ENCODE measurements at regions not wholly inside any gene's neighbourhood (a gene's known extent, or its start where the extent isn't known, plus 50 kb on each side); places are given as distances from the start of the nearest gene placed in this dataset.
"Not testable (repeated sequence)": the region's sequence is repeated elsewhere in the genome, so short reads cannot be mapped to it uniquely, and the experiment has no call there.

DNA sequence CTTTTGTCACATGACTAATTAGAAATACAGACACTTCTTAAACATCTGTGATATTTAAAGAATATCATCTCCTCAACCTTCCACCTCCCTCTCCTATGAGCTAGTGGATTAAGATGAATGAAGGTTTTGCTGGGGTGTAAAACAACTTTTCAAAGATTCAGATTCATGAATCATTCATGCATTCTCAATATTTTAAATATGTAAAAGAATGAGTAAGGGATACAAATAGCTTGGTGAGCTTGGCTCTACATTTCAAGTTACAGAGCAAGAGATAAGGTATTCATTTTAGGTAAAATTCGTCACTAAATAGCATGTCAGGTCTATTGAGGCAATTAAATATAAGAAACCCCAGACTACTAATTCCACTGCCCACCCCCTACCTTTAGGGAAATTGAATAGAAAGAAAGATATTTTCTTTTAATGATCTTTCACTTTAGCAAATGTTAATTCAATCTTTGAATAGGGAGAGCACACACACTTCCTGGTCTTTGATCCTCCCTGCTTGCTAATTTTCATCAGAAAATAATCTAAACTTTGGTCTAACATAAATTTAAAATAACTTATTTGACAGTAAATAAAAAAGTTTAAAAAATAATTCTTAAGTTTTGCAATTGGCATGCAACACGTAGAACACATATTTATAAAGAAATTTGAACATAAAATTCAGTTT is 486.9 kb upstream of the ITGA1 start:
- H3K4me1 ChIP-seq (ENCODE audit: control insufficient read depth, insufficient read depth, low read depth, low read length), result no peaks in the 10 kb centered on the region
- H3K4ac ChIP-seq (ENCODE audit: low read depth in 1 of 2, low read length in 2 of 2), result no peak overlapping the region
- no peak overlapping the region for H3K27ac ChIP-seq (ENCODE audit: low read length, poor library complexity, severe bottlenecking)
- WGBS, result no CpG with 5 or more reads among the region's 2 CpGs
- no peaks in the 10 kb centered on the region for H3K27me3 ChIP-seq (ENCODE audit: control insufficient read depth in 1 of 2, insufficient read depth in 1 of 2, low read length in 2 of 2)
- H2BK12ac ChIP-seq (ENCODE audit: low read length in 2 of 2), result no peak overlapping the region
- H2BK15ac ChIP-seq (ENCODE audit: low read depth, poor library complexity, severe bottlenecking), result no peak overlapping the region
- DNase-seq, result no peak
- H2BK5ac ChIP-seq (ENCODE audit: low read depth, low read length, poor library complexity, severe bottlenecking), result no peak overlapping the region
- no peak overlapping the region for H3K23ac ChIP-seq (ENCODE audit: low read length in 2 of 2)
- peaks cover 10% of the 10 kb centered on the region for H3K9me3 ChIP-seq (ENCODE audit: control insufficient read depth, low read length)
- no peaks in the 10 kb centered on the region for H3K36me3 ChIP-seq (ENCODE audit: control insufficient read depth in 1 of 2, insufficient read depth in 2 of 2, low read depth in 1 of 2, low read length in 2 of 2)
- H3K4me3 ChIP-seq (ENCODE audit: insufficient read depth in 1 of 2, low read depth in 1 of 2, low read length in 2 of 2), result no peak overlapping the region
- H2BK120ac ChIP-seq (ENCODE audit: low read depth, low read length), result no peak overlapping the region
- no peak overlapping the region for H3K14ac ChIP-seq (ENCODE audit: low read length in 2 of 2)
- H4K91ac ChIP-seq (ENCODE audit: low read length), result no peak overlapping the region
- no peak overlapping the region for H2AFZ ChIP-seq (ENCODE audit: low read depth, low read length)
- H3K9ac ChIP-seq (ENCODE audit: low read length), result no peak overlapping the region
- no peaks in the 10 kb centered on the region for H3K79me1 ChIP-seq (replicated peaks; ENCODE audit: low read length, poor library complexity, severe bottlenecking)
- no peak overlapping the region for H4K8ac ChIP-seq (ENCODE audit: low read length)
- no peak overlapping the region for H3K18ac ChIP-seq (ENCODE audit: low read depth in 1 of 2, low read length in 2 of 2)
- no peak overlapping the region for H2AK5ac ChIP-seq (ENCODE audit: low read length, severe bottlenecking)
- H3K4me2 ChIP-seq (ENCODE audit: low read length, poor library complexity, severe bottlenecking), result no peak overlapping the region

- H3K18ac ChIP-seq (ENCODE audit: low read depth in 1 of 2, low read length in 2 of 2); H3K27ac ChIP-seq (ENCODE audit: low read length, poor library complexity, severe bottlenecking); H2AK5ac ChIP-seq (ENCODE audit: low read length, severe bottlenecking); H4K8ac ChIP-seq (ENCODE audit: low read length); H3K4me2 ChIP-seq (ENCODE audit: low read length, poor library complexity, severe bottlenecking); H2AFZ ChIP-seq (ENCODE audit: low read depth, low read length); H3K4me1 ChIP-seq (ENCODE audit: control insufficient read depth, insufficient read depth, low read depth, low read length); H2BK5ac ChIP-seq (ENCODE audit: low read depth, low read length, poor library complexity, severe bottlenecking); H3K14ac ChIP-seq (ENCODE audit: low read length in 2 of 2); H3K27me3 ChIP-seq (ENCODE audit: control insufficient read depth in 1 of 2, insufficient read depth in 1 of 2, low read length in 2 of 2); H4K91ac ChIP-seq (ENCODE audit: low read length); H2BK12ac ChIP-seq (ENCODE audit: low read length in 2 of 2); H3K23ac ChIP-seq (ENCODE audit: low read length in 2 of 2); H3K4ac ChIP-seq (ENCODE audit: low read depth in 1 of 2, low read length in 2 of 2); H3K4me3 ChIP-seq (ENCODE audit: insufficient read depth in 1 of 2, low read depth in 1 of 2, low read length in 2 of 2); H2BK15ac ChIP-seq (ENCODE audit: low read depth, poor library complexity, severe bottlenecking); H3K36me3 ChIP-seq (ENCODE audit: control insufficient read depth in 1 of 2, insufficient read depth in 2 of 2, low read depth in 1 of 2, low read length in 2 of 2); H2BK120ac ChIP-seq (ENCODE audit: low read depth, low read length); H3K79me1 ChIP-seq (replicated peaks; ENCODE audit: low read length, poor library complexity, severe bottlenecking); H3K9ac ChIP-seq (ENCODE audit: low read length): not testable (repeated sequence)
- H3K9me3 ChIP-seq (ENCODE audit: control insufficient read depth, low read length), result peaks cover 10% of the 10 kb centered on the region
- WGBS, result 73% methylated on average over 9 of the region's 9 CpGs
- peak; percentile 10 for DNase-seq
Measured at GRCh38 chr5:52304816-52305215, 482.9 kb upstream of the ITGA1 start.

DNA sequence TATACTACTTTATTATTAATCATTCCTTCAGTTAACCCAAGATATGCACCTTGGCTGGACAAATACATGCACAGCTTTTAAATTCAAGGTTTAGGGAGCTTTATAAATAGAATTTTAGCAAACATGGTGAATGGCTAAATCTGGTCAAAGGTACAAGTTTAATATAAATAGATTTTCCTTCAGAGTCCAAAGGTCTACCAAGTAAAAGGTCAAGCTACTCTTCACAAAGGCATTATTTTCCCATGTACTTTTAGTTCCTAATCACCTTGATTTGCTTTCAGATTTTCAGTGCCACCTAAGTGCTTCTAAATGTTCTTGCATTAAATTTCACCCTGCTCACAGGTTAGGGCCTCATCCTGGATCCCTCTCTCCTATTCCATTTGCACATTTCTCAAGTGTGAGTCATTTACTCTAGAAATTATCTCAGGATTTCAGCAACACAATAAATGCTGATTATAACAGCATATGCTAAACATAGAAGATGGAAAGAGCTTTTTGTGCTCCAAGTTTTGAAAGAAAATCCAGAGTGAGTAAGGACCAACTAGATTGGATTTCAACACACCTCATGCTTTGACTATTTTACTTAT is 459.4 kb upstream of the ITGA1 start:
- no peak overlapping the region for H3K18ac ChIP-seq (ENCODE audit: low read depth in 1 of 2, low read length in 2 of 2)
- H3K9ac ChIP-seq (ENCODE audit: low read length), result no peak overlapping the region
- H2BK120ac ChIP-seq (ENCODE audit: low read depth, low read length), result no peak overlapping the region
- no peak overlapping the region for H4K91ac ChIP-seq (ENCODE audit: low read length)
- no peak overlapping the region for H3K4me2 ChIP-seq (ENCODE audit: low read length, poor library complexity, severe bottlenecking)
- H2BK12ac ChIP-seq (ENCODE audit: low read length in 2 of 2), result no peak overlapping the region
- no peak overlapping the region for H3K14ac ChIP-seq (ENCODE audit: low read length in 2 of 2)
- no peak overlapping the region for H2BK5ac ChIP-seq (ENCODE audit: low read depth, low read length, poor library complexity, severe bottlenecking)
- no peak overlapping the region for H2BK15ac ChIP-seq (ENCODE audit: low read depth, poor library complexity, severe bottlenecking)
- no peak overlapping the region for H3K4ac ChIP-seq (ENCODE audit: low read depth in 1 of 2, low read length in 2 of 2)
- no peaks in the 10 kb centered on the region for H3K79me1 ChIP-seq (replicated peaks; ENCODE audit: low read length, poor library complexity, severe bottlenecking)
- no peaks in the 10 kb centered on the region for H3K9me3 ChIP-seq (ENCODE audit: control insufficient read depth, low read length)
- no peak overlapping the region for H3K4me3 ChIP-seq (ENCODE audit: insufficient read depth in 1 of 2, low read depth in 1 of 2, low read length in 2 of 2)
- H3K36me3 ChIP-seq (ENCODE audit: control insufficient read depth in 1 of 2, insufficient read depth in 2 of 2, low read depth in 1 of 2, low read length in 2 of 2), result no peaks in the 10 kb centered on the region
- H4K8ac ChIP-seq (ENCODE audit: low read length), result no peak overlapping the region
- H2AK5ac ChIP-seq (ENCODE audit: low read length, severe bottlenecking), result no peak overlapping the region
- H2AFZ ChIP-seq (ENCODE audit: low read depth, low read length), result no peak overlapping the region
- no peak overlapping the region for H3K23ac ChIP-seq (ENCODE audit: low read length in 2 of 2)
- no peaks in the 10 kb centered on the region for H3K4me1 ChIP-seq (ENCODE audit: control insufficient read depth, insufficient read depth, low read depth, low read length)
- DNase-seq, result no peak
- no peaks in the 10 kb centered on the region for H3K27me3 ChIP-seq (ENCODE audit: control insufficient read depth in 1 of 2, insufficient read depth in 1 of 2, low read length in 2 of 2)
- H3K27ac ChIP-seq (ENCODE audit: low read length, poor library complexity, severe bottlenecking), result no peak overlapping the region

GRCh38 chr5:52331725-52332124 is 456.0 kb upstream of the ITGA1 start:
- Histone ChIP-seq H2BK5ac (ENCODE audit: low read depth, low read length, poor library complexity, severe bottlenecking) (no peak overlapping the region), H3K4me1 (ENCODE audit: control insufficient read depth, insufficient read depth, low read depth, low read length) (no peaks in the 10 kb centered on the region), H3K27ac (ENCODE audit: low read length, poor library complexity, severe bottlenecking) (no peak overlapping the region), H4K8ac (ENCODE audit: low read length) (no peak overlapping the region), H3K27me3 (ENCODE audit: control insufficient read depth in 1 of 2, insufficient read depth in 1 of 2, low read length in 2 of 2) (no peaks in the 10 kb centered on the region), H2AK5ac (ENCODE audit: low read length, severe bottlenecking) (no peak overlapping the region), H3K4ac (ENCODE audit: low read depth in 1 of 2, low read length in 2 of 2) (no peak overlapping the region), H2BK120ac (ENCODE audit: low read depth, low read length) (no peak overlapping the region), H3K79me1 (replicated peaks; ENCODE audit: low read length, poor library complexity, severe bottlenecking) (no peaks in the 10 kb centered on the region), H3K14ac (ENCODE audit: low read length in 2 of 2) (no peak overlapping the region), H3K9me3 (ENCODE audit: control insufficient read depth, low read length) (no peaks in the 10 kb centered on the region), H3K9ac (ENCODE audit: low read length) (no peak overlapping the region), H3K36me3 (ENCODE audit: control insufficient read depth in 1 of 2, insufficient read depth in 2 of 2, low read depth in 1 of 2, low read length in 2 of 2) (no peaks in the 10 kb centered on the region), H4K91ac (ENCODE audit: low read length) (no peak overlapping the region), H3K4me2 (ENCODE audit: low read length, poor library complexity, severe bottlenecking) (no peak overlapping the region), H3K23ac (ENCODE audit: low read length in 2 of 2) (no peak overlapping the region), H3K4me3 (ENCODE audit: insufficient read depth in 1 of 2, low read depth in 1 of 2, low read length in 2 of 2) (no peak overlapping the region), H2BK15ac (ENCODE audit: low read depth, poor library complexity, severe bottlenecking) (no peak overlapping the region), H3K18ac (ENCODE audit: low read depth in 1 of 2, low read length in 2 of 2) (no peak overlapping the region), H2BK12ac (ENCODE audit: low read length in 2 of 2) (no peak overlapping the region), H2AFZ (ENCODE audit: low read depth, low read length) (no peak overlapping the region)
- no CpG with 5 or more reads among the region's 1 CpG for WGBS
- no peak for DNase-seq
